PC-9 (cell line): ENCODE measurements at regions not wholly inside any gene's neighbourhood (a gene's known extent, or its start where the extent isn't known, plus 50 kb on each side); places are given as distances from the start of the nearest gene placed in this dataset.

ENCODE experiments used
- BruUV-seq: library from RNA; stranded (reverse); fragments of 400-500 nt; replicated peaks from 2 replicates; lab custom pipeline; 2021; lab: Mats Ljungman, UMichigan
- CTCF ChIA-PET: fragments of 300-600 bp; sonication (Branson Sonifier 250); formaldehyde crosslinking; loops from one replicate; lab custom pipeline; 2022; ENCODE audit warnings: antibody characterized with exemption; lab: Charles Lee
- POLR2A ChIA-PET: fragments of 300-600 bp; sonication (Branson Sonifier 250); formaldehyde crosslinking; loops from one replicate; lab custom pipeline; 2022; ENCODE audit warnings: antibody characterized with exemption; ENCODE audit not compliant: unreplicated experiment; lab: Charles Lee
- DNase-seq, 2 experiments: peaks; one replicate each; pipeline versions ENCODE4 v3.0.0 to v3.0.0-alpha.2; 2015 to 2022; ENCODE audit warnings: mixed read lengths in 1 of 2
- H2AFZ ChIP-seq: fragments of 200-600 bp; sonication (generic); 2 replicates; pipeline ENCODE4 v1.8.1; 2017; ENCODE audit warnings: antibody characterized with exemption
- H3F3A ChIP-seq: fragments of 200-600 bp; sonication (generic); 2 replicates; pipeline ENCODE4 v1.8.1; 2017; ENCODE audit warnings: antibody characterized with exemption, mild to moderate bottlenecking, low read depth; ENCODE audit not compliant: insufficient read depth
- H3K27ac ChIP-seq: fragments of 200-600 bp; sonication (generic); 2 replicates; pipeline ENCODE4 v1.6.1; 2016; ENCODE audit warnings: mixed run types
- H3K27me3 ChIP-seq: fragments of 200-600 bp; sonication (generic); 2 replicates; pipeline ENCODE4 v1.6.1; 2016; ENCODE audit warnings: low read depth, mixed run types; ENCODE audit not compliant: insufficient read depth
- H3K36me3 ChIP-seq: fragments of 200-600 bp; sonication (generic); 2 replicates; pipeline ENCODE4 v1.6.1; 2016; ENCODE audit warnings: low read depth, mixed run types
- H3K4me1 ChIP-seq: fragments of 200-600 bp; sonication (generic); replicated peaks from 2 replicates; pipeline ENCODE4 v1.6.1; 2016; ENCODE audit warnings: mixed run types; ENCODE audit not compliant: insufficient read depth
- H3K4me2 ChIP-seq: fragments of 200-600 bp; sonication (generic); 2 replicates; pipeline ENCODE4 v1.6.1; 2017; ENCODE audit warnings: mixed run types
- H3K4me3 ChIP-seq: fragments of 200-600 bp; sonication (generic); 2 replicates; pipeline ENCODE4 v1.6.1; 2016; ENCODE audit warnings: mixed run types
- H3K79me2 ChIP-seq: fragments of 200-600 bp; sonication (generic); 2 replicates; pipeline ENCODE4 v1.6.1; 2017; ENCODE audit warnings: low read depth, mixed run types
- H3K9me2 ChIP-seq: fragments of 200-600 bp; sonication (generic); 2 replicates; pipeline ENCODE4 v1.8.1; 2017; ENCODE audit warnings: mild to moderate bottlenecking; ENCODE audit not compliant: insufficient read depth
- H3K9me3 ChIP-seq: fragments of 200-600 bp; sonication (generic); 2 replicates; pipeline ENCODE4 v1.8.1; 2016; ENCODE audit warnings: low read depth; ENCODE audit not compliant: insufficient read depth
- H4K20me1 ChIP-seq: fragments of 200-600 bp; sonication (generic); 2 replicates; pipeline ENCODE4 v1.8.1; 2017; ENCODE audit not compliant: insufficient read depth
- EZH2 ChIP-seq: fragments of 200-600 bp; sonication (generic); IDR thresholded peaks from 2 replicates; pipeline ENCODE4 v1.8.0; 2017; ENCODE audit warnings: antibody characterized with exemption, low read depth
- intact Hi-C: fragments of 100-400 bp; cut with micrococcal nuclease; formaldehyde crosslinking; loops from one replicate; pipeline ENCODE4 v1.10.0; 2022; ENCODE audit not compliant: unreplicated experiment
- TF ChIP-seq, protein P1 (sequence below): fragments of 200-600 bp; sonication (generic); conservative IDR thresholded peaks from 2 replicates; pipeline ENCODE4 v1.6.1; 2017; ENCODE audit warnings: mixed run types, antibody characterized with exemption, mild to moderate bottlenecking, moderate library complexity

DNA sequence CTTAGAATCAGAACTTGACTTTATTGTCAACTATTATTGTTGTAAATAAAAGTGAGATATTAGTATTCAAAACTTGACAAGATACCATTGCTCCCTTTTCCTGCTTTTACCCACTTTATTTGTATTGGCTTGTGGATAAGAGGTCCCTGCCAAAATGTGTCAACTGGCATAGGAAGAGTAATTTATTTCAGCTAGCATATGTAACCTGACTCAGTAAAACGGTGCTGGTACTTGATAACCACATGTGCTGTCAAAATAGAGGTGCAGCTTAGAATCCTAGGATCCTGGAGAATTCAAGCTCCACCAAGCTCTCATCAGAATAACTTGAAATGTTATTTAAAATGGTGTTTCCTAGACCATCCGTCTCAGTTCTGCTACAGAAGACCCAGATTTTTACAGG is 90.2 kb upstream of the TGFBR2 start:
- no peaks in the 10 kb centered on the region for H3K9me2 ChIP-seq
- DNase-seq = no peak
- ChIA-PET CTCF (no interaction called here), POLR2A (no interaction called here)
- no peak overlapping the region for H3K4me2 ChIP-seq
- no peak overlapping the region for H3K27ac ChIP-seq
- H3K27me3 ChIP-seq = no peaks in the 10 kb centered on the region
- no peak overlapping the region for H3K4me3 ChIP-seq
- no peaks in the 10 kb centered on the region for H3K4me1 ChIP-seq
- no peak overlapping the region for H2AFZ ChIP-seq
- no peaks in the 10 kb centered on the region for H4K20me1 ChIP-seq
- intact Hi-C loops = no loop called here
- no TSS peak for BruUV-seq
- no peaks in the 10 kb centered on the region for H3F3A ChIP-seq
- no peaks in the 10 kb centered on the region for H3K9me3 ChIP-seq
- H3K79me2 ChIP-seq = no peaks in the 10 kb centered on the region
- TF ChIP-seq, protein P1, sequence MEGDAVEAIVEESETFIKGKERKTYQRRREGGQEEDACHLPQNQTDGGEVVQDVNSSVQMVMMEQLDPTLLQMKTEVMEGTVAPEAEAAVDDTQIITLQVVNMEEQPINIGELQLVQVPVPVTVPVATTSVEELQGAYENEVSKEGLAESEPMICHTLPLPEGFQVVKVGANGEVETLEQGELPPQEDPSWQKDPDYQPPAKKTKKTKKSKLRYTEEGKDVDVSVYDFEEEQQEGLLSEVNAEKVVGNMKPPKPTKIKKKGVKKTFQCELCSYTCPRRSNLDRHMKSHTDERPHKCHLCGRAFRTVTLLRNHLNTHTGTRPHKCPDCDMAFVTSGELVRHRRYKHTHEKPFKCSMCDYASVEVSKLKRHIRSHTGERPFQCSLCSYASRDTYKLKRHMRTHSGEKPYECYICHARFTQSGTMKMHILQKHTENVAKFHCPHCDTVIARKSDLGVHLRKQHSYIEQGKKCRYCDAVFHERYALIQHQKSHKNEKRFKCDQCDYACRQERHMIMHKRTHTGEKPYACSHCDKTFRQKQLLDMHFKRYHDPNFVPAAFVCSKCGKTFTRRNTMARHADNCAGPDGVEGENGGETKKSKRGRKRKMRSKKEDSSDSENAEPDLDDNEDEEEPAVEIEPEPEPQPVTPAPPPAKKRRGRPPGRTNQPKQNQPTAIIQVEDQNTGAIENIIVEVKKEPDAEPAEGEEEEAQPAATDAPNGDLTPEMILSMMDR = no peak
- TF ChIP-seq EZH2 = no peak
- no peaks in the 10 kb centered on the region for H3K36me3 ChIP-seq

DNA sequence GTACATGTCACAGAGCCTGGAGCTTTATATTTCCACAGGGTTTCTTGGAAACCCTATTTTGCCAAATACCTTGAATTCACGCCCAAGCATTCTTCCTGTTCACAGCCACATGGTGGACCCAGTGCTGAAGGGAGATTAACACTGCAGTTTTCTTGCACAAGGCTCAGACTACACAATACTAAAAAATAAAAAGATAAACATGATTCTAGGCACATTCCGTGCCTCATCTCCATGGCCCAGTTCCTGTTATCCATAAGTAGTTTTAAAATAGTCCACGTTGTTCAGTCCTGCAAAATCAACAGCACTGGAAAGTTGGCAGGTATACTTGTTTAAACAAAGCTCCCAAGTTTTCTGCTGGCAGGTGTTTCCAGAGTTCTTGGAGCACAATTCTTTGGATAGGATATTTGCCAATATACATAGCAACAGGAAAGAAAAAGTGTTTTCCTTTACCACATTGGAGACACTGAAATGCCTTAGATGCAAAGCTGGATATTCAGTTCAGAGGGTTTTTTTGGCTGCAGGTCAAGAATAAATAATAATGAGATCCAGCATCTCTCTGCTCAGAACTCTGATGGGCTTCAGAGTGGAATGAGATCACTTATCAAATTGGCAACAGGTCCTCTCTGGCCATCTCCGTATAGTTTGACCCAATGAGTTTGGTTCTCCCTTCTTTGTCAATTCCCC is 88.1 kb upstream of the TGFBR2 start:
- Histone ChIP-seq H3K9me2 (no peaks in the 10 kb centered on the region), H3K36me3 (no peaks in the 10 kb centered on the region), H3K79me2 (no peaks in the 10 kb centered on the region), H3K27me3 (no peaks in the 10 kb centered on the region), H3K27ac (no peak overlapping the region), H2AFZ (no peak overlapping the region), H3K4me2 (no peak overlapping the region), H3K9me3 (no peaks in the 10 kb centered on the region), H4K20me1 (no peaks in the 10 kb centered on the region), H3F3A (no peaks in the 10 kb centered on the region), H3K4me1 (no peaks in the 10 kb centered on the region), H3K4me3 (no peak overlapping the region)
- ChIA-PET POLR2A (no interaction called here), CTCF (no interaction called here)
- no peak for TF ChIP-seq EZH2
- TF ChIP-seq, protein P1 = no peak
- no TSS peak for BruUV-seq
- no peak for DNase-seq
- intact Hi-C loops = no loop called here

DNA sequence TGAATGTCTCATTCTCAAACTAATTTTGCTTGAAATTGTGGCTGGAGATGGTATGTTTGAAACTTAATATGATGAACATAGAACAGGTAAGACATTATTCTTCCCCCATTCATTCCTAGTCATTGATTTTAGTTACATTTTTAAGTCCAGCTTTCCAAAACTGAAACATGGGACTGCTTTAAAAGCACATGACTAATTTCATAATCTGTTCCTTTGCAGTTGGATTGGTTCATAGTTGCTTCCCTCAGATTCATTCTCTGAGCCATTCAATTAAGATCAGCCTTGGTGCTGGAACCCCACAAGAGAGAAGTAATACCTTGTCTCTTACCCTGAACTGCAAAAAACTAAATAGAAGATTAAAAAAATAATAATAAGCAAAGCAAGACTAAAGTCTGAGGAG is 87.5 kb upstream of the TGFBR2 start:
- no peak for DNase-seq
- H3K9me3 ChIP-seq = no peaks in the 10 kb centered on the region
- H3K27ac ChIP-seq = no peak overlapping the region
- no peaks in the 10 kb centered on the region for H4K20me1 ChIP-seq
- no peak for TF ChIP-seq EZH2
- TF ChIP-seq, protein P1 = no peak
- no peaks in the 10 kb centered on the region for H3F3A ChIP-seq
- ChIA-PET CTCF (no interaction called here), POLR2A (no interaction called here)
- no peak overlapping the region for H3K4me3 ChIP-seq
- no peaks in the 10 kb centered on the region for H3K36me3 ChIP-seq
- H3K27me3 ChIP-seq = no peaks in the 10 kb centered on the region
- intact Hi-C loops = no loop called here
- no peaks in the 10 kb centered on the region for H3K9me2 ChIP-seq
- H3K79me2 ChIP-seq = no peaks in the 10 kb centered on the region
- H2AFZ ChIP-seq = no peak overlapping the region
- H3K4me1 ChIP-seq = no peaks in the 10 kb centered on the region
- H3K4me2 ChIP-seq = no peak overlapping the region
- no TSS peak for BruUV-seq
